Lung (tissue), 11 donors: ENCODE measurements at regions not wholly inside any gene's neighbourhood (a gene's known extent, or its start where the extent isn't known, plus 50 kb on each side); places are given as distances from the start of the nearest gene placed in this dataset.

Experiments
- ATAC-seq: fragments of 200-7000 bp; cut with Tn5 transposase; one replicate; pipeline ENCODE4 v1.9.1; 2020; ENCODE audit warnings: moderate number of reproducible peaks; ENCODE audit not compliant: insufficient read depth, low FRiP score
- DNase-seq, 3 donors: peaks; one replicate each; pipeline ENCODE4 v3.0.0-alpha.2; 2013 to 2017
- H3K27ac ChIP-seq, 2 donors: one replicate each; pipeline ENCODE4 v1.5.1; 2013; ENCODE audit warnings: mild to moderate bottlenecking in 2 of 2, moderate library complexity in 2 of 2, control low read depth in 1 of 2, inconsistent platforms in 1 of 2, low read depth in 1 of 2, low read length in 1 of 2
- H3K27me3 ChIP-seq, 3 donors: one replicate each; pipeline ENCODE4 v1.5.1; 2013; ENCODE audit warnings: low read length in 2 of 3; ENCODE audit not compliant: control insufficient read depth in 3 of 3, insufficient read depth in 3 of 3
- H3K36me3 ChIP-seq, 4 donors: one replicate each; pipeline ENCODE4 v1.5.1; 2013; ENCODE audit warnings: low read length in 4 of 4, mild to moderate bottlenecking in 1 of 4, moderate library complexity in 1 of 4; ENCODE audit not compliant: control insufficient read depth in 4 of 4, insufficient read depth in 4 of 4
- H3K4me1 ChIP-seq, 5 donors: one replicate each; pipeline ENCODE4 v1.5.1; 2013; ENCODE audit warnings: low read length in 5 of 5, mild to moderate bottlenecking in 2 of 5, moderate library complexity in 1 of 5; ENCODE audit not compliant: control insufficient read depth in 5 of 5, insufficient read depth in 5 of 5
- H3K4me3 ChIP-seq: one replicate; pipeline ENCODE4 v1.5.1; 2013; ENCODE audit warnings: mild to moderate bottlenecking, control low read depth, moderate library complexity
- H3K9ac ChIP-seq, 2 donors: one replicate each; pipeline ENCODE4 v1.5.1; 2013; ENCODE audit warnings: low read length in 2 of 2, control low read depth in 1 of 2; ENCODE audit not compliant: insufficient read depth in 1 of 2
- H3K9me3 ChIP-seq, 4 donors: one replicate each; pipeline ENCODE4 v1.5.1; 2013; ENCODE audit warnings: low read length in 3 of 4, mild to moderate bottlenecking in 1 of 4, moderate library complexity in 1 of 4; ENCODE audit not compliant: control insufficient read depth in 4 of 4, insufficient read depth in 3 of 4
- CTCF ChIP-seq: IDR thresholded peaks from 2 replicates; pipeline ENCODE4 v1.5.1; 2012; ENCODE audit warnings: mild to moderate bottlenecking; ENCODE audit errors: control extremely low read depth, extremely low read depth
- WGBS, 2 donors: extraction: QIAGEN DNeasy Blood & Tissue Kit; methylation state at CpG; one replicate each; pipeline ENCODE4 v1.1.7; 2013; 5-methylcytosine and 5-hydroxymethylcytosine counted together
- donor health status: control.
- donor health status: control.
- donor health status: Bipolar disorder and iron deficiency.
- donor health status: healthy.
- donor health status: DM: yes; HTN: yes; CAD: no.

GRCh38 chr2:207265869-207266268 is 100.1 kb upstream of the KLF7 start:
- TF ChIP-seq CTCF, result no peak
- ATAC-seq (no peak), DNase-seq (no peak)
- Histone ChIP-seq H3K36me3 (no peaks in the 10 kb centered on the region), H3K27me3 (no peaks in the 10 kb centered on the region), H3K4me3 (no peak overlapping the region), H3K9ac (no peak overlapping the region), H3K4me1 (peaks cover 0 to 6% (median 0%) of the 10 kb centered on the region in 5 donors), H3K27ac (no peak overlapping the region), H3K9me3 (no peaks in the 10 kb centered on the region)
- WGBS, 2 donors, result 21 to 60% methylated on average over 6 of the region's 6 CpGs

GRCh38 chr2:207266648-207267047 is 100.9 kb upstream of the KLF7 start:
- no peak for TF ChIP-seq CTCF
- no peak overlapping the region for H3K4me3 ChIP-seq
- no peaks in the 10 kb centered on the region for H3K9me3 ChIP-seq
- DNase-seq (no peak), ATAC-seq (no peak)
- H3K4me1 ChIP-seq, result peaks cover 0 to 6% (median 0%) of the 10 kb centered on the region in 5 donors
- no peak overlapping the region for H3K27ac ChIP-seq
- H3K27me3 ChIP-seq, result no peaks in the 10 kb centered on the region
- no peak overlapping the region for H3K9ac ChIP-seq
- WGBS, 2 donors, result 94% methylated on average over 7 of the region's 7 CpGs
- no peaks in the 10 kb centered on the region for H3K36me3 ChIP-seq

- H3K9me3 ChIP-seq, result no peaks in the 10 kb centered on the region
- no peaks in the 10 kb centered on the region for H3K36me3 ChIP-seq
- H3K4me1 ChIP-seq, result peaks cover 0 to 6% (median 0%) of the 10 kb centered on the region in 5 donors
- TF ChIP-seq CTCF, result no peak
- WGBS, 2 donors, result 81 to 92% methylated on average over 2 of the region's 2 CpGs
- H3K4me3 ChIP-seq, result no peak overlapping the region
- no peaks in the 10 kb centered on the region for H3K27me3 ChIP-seq
- DNase-seq (no peak), ATAC-seq (no peak)
- no peak overlapping the region for H3K9ac ChIP-seq
- no peak overlapping the region for H3K27ac ChIP-seq
These were observed 103.3 kb upstream of the KLF7 start for GRCh38 chr2:207269038-207269437.

GRCh38 chr2:207274530-207275189 is 108.9 kb upstream of the KLF7 start:
- WGBS, 2 donors, result 57 to 75% methylated on average over 5 of the region's 5 CpGs
- Histone ChIP-seq H3K9ac (no peak overlapping the region), H3K27me3 (no peaks in the 10 kb centered on the region), H3K4me1 (peaks cover 0 to 1% (median 0%) of the 10 kb centered on the region in 5 donors), H3K4me3 (no peak overlapping the region), H3K9me3 (no peaks in the 10 kb centered on the region), H3K36me3 (no peaks in the 10 kb centered on the region), H3K27ac (no peak overlapping the region)
- TF ChIP-seq CTCF, result no peak
- DNase-seq (no peak), ATAC-seq (no peak)
